Right lobe of liver (tissue), 4 donors: ENCODE measurements at regions not wholly inside any gene's neighbourhood (a gene's known extent, or its start where the extent isn't known, plus 50 kb on each side); places are given as distances from the start of the nearest gene placed in this dataset.

ENCODE experiments used
- CTCF ChIP-seq, 4 donors: fragments of 200-600 bp in 3 of 4; fragments of 450-650 bp in 1 of 4; IDR thresholded peaks; one replicate each; pipeline versions ENCODE4 v1.5.1 to v1.8.0; 2016 to 2022; ENCODE audit warnings: antibody characterized with exemption in 4 of 4, mild to moderate bottlenecking in 2 of 4
- POLR2A ChIP-seq: fragments of 450-650 bp; IDR thresholded peaks from one replicate; pipeline ENCODE4 v1.6.1; 2017; ENCODE audit warnings: antibody characterized with exemption, mild to moderate bottlenecking
- donor health status: DM: no; HTN: no; CAD: no.
- donor health status: DM: no; HTN: no; CAD: no.
- donor health status: DM: no; HTN: yes; CAD: no.

DNA sequence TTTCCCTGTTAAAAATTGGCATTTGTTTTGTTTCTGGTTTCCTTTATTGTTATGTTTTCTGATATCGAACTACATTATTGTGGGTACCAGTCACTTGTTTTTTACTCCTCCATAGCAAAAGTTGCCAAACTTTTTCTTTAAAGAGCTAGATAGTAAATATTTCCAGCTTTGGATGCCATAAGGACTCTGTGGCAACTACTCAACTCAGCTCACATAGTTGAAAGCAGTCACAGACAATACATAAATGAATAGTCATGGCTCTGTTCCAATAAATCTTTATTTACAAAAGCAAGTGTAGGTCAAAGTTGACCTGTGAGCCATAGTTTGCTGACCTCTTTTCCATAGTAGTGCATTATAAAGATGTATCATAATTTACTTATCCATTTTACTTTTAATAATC lies 305.0 kb downstream of the RASEF start:
- TF ChIP-seq CTCF (IDR thresholded peaks at IDR 0.05) (no peak), POLR2A (no peak)
